ENCODE measurements at regions not wholly inside any gene's neighbourhood (a gene's known extent, or its start where the extent isn't known, plus 50 kb on each side); places are given as distances from the start of the nearest gene placed in this dataset.
"Not testable (repeated sequence)": the region's sequence is repeated elsewhere in the genome, so short reads cannot be mapped to it uniquely, and the experiment has no call there.

- H3K27ac ChIP-seq (ENCODE audit: low read depth, low read length); FAIRE-seq; H3K79me1 ChIP-seq (ENCODE audit: low read depth, low read length); H2BK20ac ChIP-seq (ENCODE audit: low read length); H3K23me2 ChIP-seq (ENCODE audit: low read depth, low read length); H3K4me2 ChIP-seq (ENCODE audit: insufficient read depth in 1 of 2, low read depth in 2 of 2, low read length in 2 of 2); H3K79me2 ChIP-seq (ENCODE audit: control insufficient read depth in 1 of 2, insufficient read depth in 2 of 2, low read length in 2 of 2); H3K9me3 ChIP-seq (ENCODE audit: insufficient read depth in 2 of 2, low read depth in 1 of 2, low read length in 1 of 2); H3K18ac ChIP-seq (ENCODE audit: extremely low read depth, low read length); H2BK5ac ChIP-seq (ENCODE audit: low read depth, low read length); CTCF ChIA-PET (ENCODE audit: partially characterized antibody); H4K91ac ChIP-seq (replicated peaks; ENCODE audit: insufficient read length, low read length); H4K8ac ChIP-seq (ENCODE audit: extremely low read depth, insufficient read depth, low read length); H4K20me1 ChIP-seq (replicated peaks in 1 of 2; ENCODE audit: control insufficient read depth in 1 of 2, insufficient read depth in 2 of 2, low read length in 2 of 2); H2AK5ac ChIP-seq (ENCODE audit: low read depth, low read length); H3K14ac ChIP-seq (ENCODE audit: insufficient read length); H3K9ac ChIP-seq (replicated peaks in 1 of 4; ENCODE audit: extremely low read depth in 1 of 4, low read depth in 3 of 4, low read length in 3 of 4); H3K4ac ChIP-seq (replicated peaks; ENCODE audit: insufficient read length, low read depth, low read length); POLR2A ChIA-PET (ENCODE audit: partially characterized antibody); H2AFZ ChIP-seq (ENCODE audit: low read length); H3K4me1 ChIP-seq (replicated peaks in 1 of 4; ENCODE audit: control insufficient read depth in 3 of 4, insufficient read depth in 4 of 4, low read length in 3 of 4); H3K4me3 ChIP-seq (ENCODE audit: extremely low read depth in 1 of 4, insufficient read depth in 2 of 4, low read depth in 3 of 4, low read length in 4 of 4); H3K36me3 ChIP-seq (ENCODE audit: control insufficient read depth in 2 of 4, insufficient read depth in 4 of 4, low read length in 3 of 4); H2BK15ac ChIP-seq (ENCODE audit: low read length); H4K5ac ChIP-seq (ENCODE audit: insufficient read length, low read depth, low read length); H3K27me3 ChIP-seq (replicated peaks in 1 of 4; ENCODE audit: control insufficient read depth in 3 of 4, extremely low read depth in 1 of 4, insufficient read depth in 3 of 4, low read length in 3 of 4); H2BK120ac ChIP-seq (replicated peaks; ENCODE audit: low read depth, low read length); H3K56ac ChIP-seq (replicated peaks; ENCODE audit: insufficient read length, low read depth, low read length); H2BK12ac ChIP-seq (ENCODE audit: low read depth, low read length); DNase-seq (ENCODE audit: low read depth in 1 of 2, low spot score in 2 of 2); H3K23ac ChIP-seq (ENCODE audit: insufficient read length): not testable (repeated sequence)
- 90% methylated on average over 8 of the region's 8 CpGs; no CpG with 5 or more reads in 1 of the 2 experiments for WGBS, 2 experiments (ENCODE audit: extremely low coverage in 1 of 2, insufficient coverage in 1 of 2, insufficient read length in 1 of 2, insufficient replicate concordance in 2 of 2, low coverage in 1 of 2, low lambda C conversion rate in 2 of 2, missing lambda C conversion rate in 1 of 2)
These were observed 352.0 kb downstream of the MDFIC start for GRCh38 chr7:115273855-115274254.
